OCI-LY3 (cell line): ENCODE measurements at regions not wholly inside any gene's neighbourhood (a gene's known extent, or its start where the extent isn't known, plus 50 kb on each side); places are given as distances from the start of the nearest gene placed in this dataset.

ENCODE experiments used
- EZH2phosphoT487 ChIP-seq: fragments of 200-600 bp; shearing (Covaris generic); IDR thresholded peaks from 2 replicates; pipeline ENCODE4 v1.6.1; 2018; ENCODE audit warnings: antibody characterized with exemption, mixed run types, low read depth
- TF ChIP-seq, protein P1 (sequence below): fragments of 200-600, 300-600 bp; sonication (generic); IDR thresholded peaks from 2 replicates; pipeline ENCODE4 v1.5.1; 2014; ENCODE audit warnings: antibody characterized with exemption, low read length, low read depth

- TF ChIP-seq, protein P1, sequence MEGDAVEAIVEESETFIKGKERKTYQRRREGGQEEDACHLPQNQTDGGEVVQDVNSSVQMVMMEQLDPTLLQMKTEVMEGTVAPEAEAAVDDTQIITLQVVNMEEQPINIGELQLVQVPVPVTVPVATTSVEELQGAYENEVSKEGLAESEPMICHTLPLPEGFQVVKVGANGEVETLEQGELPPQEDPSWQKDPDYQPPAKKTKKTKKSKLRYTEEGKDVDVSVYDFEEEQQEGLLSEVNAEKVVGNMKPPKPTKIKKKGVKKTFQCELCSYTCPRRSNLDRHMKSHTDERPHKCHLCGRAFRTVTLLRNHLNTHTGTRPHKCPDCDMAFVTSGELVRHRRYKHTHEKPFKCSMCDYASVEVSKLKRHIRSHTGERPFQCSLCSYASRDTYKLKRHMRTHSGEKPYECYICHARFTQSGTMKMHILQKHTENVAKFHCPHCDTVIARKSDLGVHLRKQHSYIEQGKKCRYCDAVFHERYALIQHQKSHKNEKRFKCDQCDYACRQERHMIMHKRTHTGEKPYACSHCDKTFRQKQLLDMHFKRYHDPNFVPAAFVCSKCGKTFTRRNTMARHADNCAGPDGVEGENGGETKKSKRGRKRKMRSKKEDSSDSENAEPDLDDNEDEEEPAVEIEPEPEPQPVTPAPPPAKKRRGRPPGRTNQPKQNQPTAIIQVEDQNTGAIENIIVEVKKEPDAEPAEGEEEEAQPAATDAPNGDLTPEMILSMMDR: no peak
- no peak for TF ChIP-seq EZH2phosphoT487
Observed at GRCh38 chr5:98372351-98372750, 401.1 kb upstream of the RGMB start.
